HepG2 (cell line): ENCODE measurements at regions not wholly inside any gene's neighbourhood (a gene's known extent, or its start where the extent isn't known, plus 50 kb on each side); places are given as distances from the start of the nearest gene placed in this dataset.

Experiments
- HNRNPK ChIP-seq: fragments of 200-400 bp; formaldehyde crosslinking; IDR thresholded peaks from 2 replicates; pipeline ENCODE4 v1.6.1; 2018; ENCODE audit warnings: low read length, low read depth, moderate library complexity, mild to moderate bottlenecking; ENCODE audit not compliant: poor library complexity, severe bottlenecking
- LCORL ChIP-seq, 2 experiments: fragments of 450-650 bp in 1 of 2; sonication (generic) in 1 of 2; formaldehyde crosslinking in 1 of 2; IDR thresholded peaks; 2 replicates each; pipeline versions ENCODE4 v1.5.0 to v1.6.1; 2017 to 2020; ENCODE audit warnings: antibody characterized with exemption in 1 of 2, missing genetic modification reagents in 1 of 2
- TARDBP ChIP-seq: sonication (generic); formaldehyde crosslinking; IDR thresholded peaks from 2 replicates; pipeline ENCODE4 v1.8.0; 2022; ENCODE audit warnings: mild to moderate bottlenecking, missing genetic modification reagents
- TOE1 ChIP-seq: sonication (generic); formaldehyde crosslinking; IDR thresholded peaks from 2 replicates; pipeline ENCODE4 v1.4.0; 2020; ENCODE audit warnings: mild to moderate bottlenecking, missing genetic modification reagents
- ZFP41 ChIP-seq: sonication (generic); formaldehyde crosslinking; IDR thresholded peaks from 2 replicates; pipeline ENCODE4 v1.4.0; 2020; ENCODE audit warnings: mild to moderate bottlenecking, missing genetic modification reagents, borderline replicate concordance
- ZNF556 ChIP-seq: sonication (generic); formaldehyde crosslinking; IDR thresholded peaks from 2 replicates; pipeline ENCODE4 v1.4.0; 2020; ENCODE audit warnings: mild to moderate bottlenecking, missing genetic modification reagents, borderline replicate concordance
- ZNF589 ChIP-seq: sonication (generic); formaldehyde crosslinking; conservative IDR thresholded peaks from 2 replicates; pipeline ENCODE4 v1.8.0; 2022; ENCODE audit warnings: mild to moderate bottlenecking, moderate library complexity, missing genetic modification reagents
- ZNF775 ChIP-seq: sonication (generic); formaldehyde crosslinking; IDR thresholded peaks from 2 replicates; pipeline ENCODE4 v1.4.0; 2020; ENCODE audit warnings: missing genetic modification reagents, mild to moderate bottlenecking, moderate library complexity, borderline replicate concordance
- TF ChIP-seq, protein P1 (sequence below): sonication (generic); formaldehyde crosslinking; IDR thresholded peaks from 2 replicates; pipeline ENCODE4 v1.5.1; 2020; ENCODE audit warnings: mild to moderate bottlenecking, missing genetic modification reagents, borderline replicate concordance
- TF ChIP-seq, protein P2 (sequence below): sonication (generic); formaldehyde crosslinking; IDR thresholded peaks from 2 replicates; pipeline ENCODE4 v1.4.0; 2020; ENCODE audit warnings: mild to moderate bottlenecking, missing genetic modification reagents
- TF ChIP-seq, protein P3 (sequence below): conservative IDR thresholded peaks from 2 replicates; pipeline ENCODE4 v1.6.1; 2018; ENCODE audit warnings: missing genetic modification reagents
- TF ChIP-seq, protein P4 (sequence below): sonication (generic); formaldehyde crosslinking; IDR thresholded peaks from 2 replicates; pipeline ENCODE4 v1.4.0; 2020; ENCODE audit warnings: mild to moderate bottlenecking, missing genetic modification reagents

DNA sequence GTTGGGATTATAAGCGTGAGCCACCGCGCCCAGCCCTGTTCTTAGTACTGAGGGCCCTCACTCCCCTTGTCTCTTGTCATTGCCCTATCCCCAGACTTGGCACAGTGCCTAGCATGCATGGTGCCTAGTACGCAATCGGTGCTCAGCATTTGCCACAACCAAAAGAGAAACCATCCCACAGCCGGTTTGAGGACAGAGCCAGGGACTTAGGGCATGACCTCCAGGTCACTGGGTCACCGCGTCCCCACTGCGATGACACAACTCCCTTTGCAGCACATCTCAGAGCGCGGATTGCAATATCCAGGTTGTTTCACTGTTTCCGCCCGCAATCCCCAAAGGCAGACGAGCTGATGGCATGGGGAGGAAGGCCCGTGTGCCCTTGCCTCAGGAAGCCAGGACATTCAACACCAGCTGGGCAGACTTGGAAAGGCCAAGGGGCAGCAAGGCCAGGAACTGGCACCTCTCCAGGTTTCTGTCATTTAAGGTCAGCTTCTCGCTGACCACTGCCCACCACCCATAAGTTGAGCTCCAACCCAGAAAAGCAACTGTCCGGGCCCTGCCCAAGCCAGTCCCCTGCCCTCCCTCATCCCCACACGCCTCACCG is 274.5 kb downstream of the MRTFB start (continued):
- TF ChIP-seq TOE1 (CRISPR knock-in tag) (no peak), ZNF556 (CRISPR knock-in tag) (0 out of 2 replicates have a peak, but pooled peaks have one; percentile 43), TARDBP (CRISPR knock-in tag) (no peak; the same call in 1 of the 2 replicates), LCORL (IDR thresholded peaks at IDR 0.05) (no peak), LCORL (CRISPR knock-in tag; IDR thresholded peaks at IDR 0.05) (peak; percentile 67; the same call in 1 of the 2 replicates), HNRNPK (no peak), ZFP41 (CRISPR knock-in tag) (no peak), ZNF775 (no peak), ZNF589 (CRISPR knock-in tag) (peak; percentile 62; the same call in 1 of the 2 replicates)
- TF ChIP-seq, protein P1, sequence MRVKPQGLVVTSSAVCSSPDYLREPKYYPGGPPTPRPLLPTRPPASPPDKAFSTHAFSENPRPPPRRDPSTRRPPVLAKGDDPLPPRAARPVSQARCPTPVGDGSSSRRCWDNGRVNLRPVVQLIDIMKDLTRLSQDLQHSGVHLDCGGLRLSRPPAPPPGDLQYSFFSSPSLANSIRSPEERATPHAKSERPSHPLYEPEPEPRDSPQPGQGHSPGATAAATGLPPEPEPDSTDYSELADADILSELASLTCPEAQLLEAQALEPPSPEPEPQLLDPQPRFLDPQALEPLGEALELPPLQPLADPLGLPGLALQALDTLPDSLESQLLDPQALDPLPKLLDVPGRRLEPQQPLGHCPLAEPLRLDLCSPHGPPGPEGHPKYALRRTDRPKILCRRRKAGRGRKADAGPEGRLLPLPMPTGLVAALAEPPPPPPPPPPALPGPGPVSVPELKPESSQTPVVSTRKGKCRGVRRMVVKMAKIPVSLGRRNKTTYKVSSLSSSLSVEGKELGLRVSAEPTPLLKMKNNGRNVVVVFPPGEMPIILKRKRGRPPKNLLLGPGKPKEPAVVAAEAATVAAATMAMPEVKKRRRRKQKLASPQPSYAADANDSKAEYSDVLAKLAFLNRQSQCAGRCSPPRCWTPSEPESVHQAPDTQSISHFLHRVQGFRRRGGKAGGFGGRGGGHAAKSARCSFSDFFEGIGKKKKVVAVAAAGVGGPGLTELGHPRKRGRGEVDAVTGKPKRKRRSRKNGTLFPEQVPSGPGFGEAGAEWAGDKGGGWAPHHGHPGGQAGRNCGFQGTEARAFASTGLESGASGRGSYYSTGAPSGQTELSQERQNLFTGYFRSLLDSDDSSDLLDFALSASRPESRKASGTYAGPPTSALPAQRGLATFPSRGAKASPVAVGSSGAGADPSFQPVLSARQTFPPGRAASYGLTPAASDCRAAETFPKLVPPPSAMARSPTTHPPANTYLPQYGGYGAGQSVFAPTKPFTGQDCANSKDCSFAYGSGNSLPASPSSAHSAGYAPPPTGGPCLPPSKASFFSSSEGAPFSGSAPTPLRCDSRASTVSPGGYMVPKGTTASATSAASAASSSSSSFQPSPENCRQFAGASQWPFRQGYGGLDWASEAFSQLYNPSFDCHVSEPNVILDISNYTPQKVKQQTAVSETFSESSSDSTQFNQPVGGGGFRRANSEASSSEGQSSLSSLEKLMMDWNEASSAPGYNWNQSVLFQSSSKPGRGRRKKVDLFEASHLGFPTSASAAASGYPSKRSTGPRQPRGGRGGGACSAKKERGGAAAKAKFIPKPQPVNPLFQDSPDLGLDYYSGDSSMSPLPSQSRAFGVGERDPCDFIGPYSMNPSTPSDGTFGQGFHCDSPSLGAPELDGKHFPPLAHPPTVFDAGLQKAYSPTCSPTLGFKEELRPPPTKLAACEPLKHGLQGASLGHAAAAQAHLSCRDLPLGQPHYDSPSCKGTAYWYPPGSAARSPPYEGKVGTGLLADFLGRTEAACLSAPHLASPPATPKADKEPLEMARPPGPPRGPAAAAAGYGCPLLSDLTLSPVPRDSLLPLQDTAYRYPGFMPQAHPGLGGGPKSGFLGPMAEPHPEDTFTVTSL, result no peak
- TF ChIP-seq, protein P2, sequence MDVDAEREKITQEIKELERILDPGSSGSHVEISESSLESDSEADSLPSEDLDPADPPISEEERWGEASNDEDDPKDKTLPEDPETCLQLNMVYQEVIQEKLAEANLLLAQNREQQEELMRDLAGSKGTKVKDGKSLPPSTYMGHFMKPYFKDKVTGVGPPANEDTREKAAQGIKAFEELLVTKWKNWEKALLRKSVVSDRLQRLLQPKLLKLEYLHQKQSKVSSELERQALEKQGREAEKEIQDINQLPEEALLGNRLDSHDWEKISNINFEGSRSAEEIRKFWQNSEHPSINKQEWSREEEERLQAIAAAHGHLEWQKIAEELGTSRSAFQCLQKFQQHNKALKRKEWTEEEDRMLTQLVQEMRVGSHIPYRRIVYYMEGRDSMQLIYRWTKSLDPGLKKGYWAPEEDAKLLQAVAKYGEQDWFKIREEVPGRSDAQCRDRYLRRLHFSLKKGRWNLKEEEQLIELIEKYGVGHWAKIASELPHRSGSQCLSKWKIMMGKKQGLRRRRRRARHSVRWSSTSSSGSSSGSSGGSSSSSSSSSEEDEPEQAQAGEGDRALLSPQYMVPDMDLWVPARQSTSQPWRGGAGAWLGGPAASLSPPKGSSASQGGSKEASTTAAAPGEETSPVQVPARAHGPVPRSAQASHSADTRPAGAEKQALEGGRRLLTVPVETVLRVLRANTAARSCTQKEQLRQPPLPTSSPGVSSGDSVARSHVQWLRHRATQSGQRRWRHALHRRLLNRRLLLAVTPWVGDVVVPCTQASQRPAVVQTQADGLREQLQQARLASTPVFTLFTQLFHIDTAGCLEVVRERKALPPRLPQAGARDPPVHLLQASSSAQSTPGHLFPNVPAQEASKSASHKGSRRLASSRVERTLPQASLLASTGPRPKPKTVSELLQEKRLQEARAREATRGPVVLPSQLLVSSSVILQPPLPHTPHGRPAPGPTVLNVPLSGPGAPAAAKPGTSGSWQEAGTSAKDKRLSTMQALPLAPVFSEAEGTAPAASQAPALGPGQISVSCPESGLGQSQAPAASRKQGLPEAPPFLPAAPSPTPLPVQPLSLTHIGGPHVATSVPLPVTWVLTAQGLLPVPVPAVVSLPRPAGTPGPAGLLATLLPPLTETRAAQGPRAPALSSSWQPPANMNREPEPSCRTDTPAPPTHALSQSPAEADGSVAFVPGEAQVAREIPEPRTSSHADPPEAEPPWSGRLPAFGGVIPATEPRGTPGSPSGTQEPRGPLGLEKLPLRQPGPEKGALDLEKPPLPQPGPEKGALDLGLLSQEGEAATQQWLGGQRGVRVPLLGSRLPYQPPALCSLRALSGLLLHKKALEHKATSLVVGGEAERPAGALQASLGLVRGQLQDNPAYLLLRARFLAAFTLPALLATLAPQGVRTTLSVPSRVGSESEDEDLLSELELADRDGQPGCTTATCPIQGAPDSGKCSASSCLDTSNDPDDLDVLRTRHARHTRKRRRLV (CRISPR knock-in tag), result no peak
- TF ChIP-seq, protein P3, sequence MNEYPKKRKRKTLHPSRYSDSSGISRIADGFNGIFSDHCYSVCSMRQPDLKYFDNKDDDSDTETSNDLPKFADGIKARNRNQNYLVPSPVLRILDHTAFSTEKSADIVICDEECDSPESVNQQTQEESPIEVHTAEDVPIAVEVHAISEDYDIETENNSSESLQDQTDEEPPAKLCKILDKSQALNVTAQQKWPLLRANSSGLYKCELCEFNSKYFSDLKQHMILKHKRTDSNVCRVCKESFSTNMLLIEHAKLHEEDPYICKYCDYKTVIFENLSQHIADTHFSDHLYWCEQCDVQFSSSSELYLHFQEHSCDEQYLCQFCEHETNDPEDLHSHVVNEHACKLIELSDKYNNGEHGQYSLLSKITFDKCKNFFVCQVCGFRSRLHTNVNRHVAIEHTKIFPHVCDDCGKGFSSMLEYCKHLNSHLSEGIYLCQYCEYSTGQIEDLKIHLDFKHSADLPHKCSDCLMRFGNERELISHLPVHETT, result no peak
- TF ChIP-seq, protein P4, sequence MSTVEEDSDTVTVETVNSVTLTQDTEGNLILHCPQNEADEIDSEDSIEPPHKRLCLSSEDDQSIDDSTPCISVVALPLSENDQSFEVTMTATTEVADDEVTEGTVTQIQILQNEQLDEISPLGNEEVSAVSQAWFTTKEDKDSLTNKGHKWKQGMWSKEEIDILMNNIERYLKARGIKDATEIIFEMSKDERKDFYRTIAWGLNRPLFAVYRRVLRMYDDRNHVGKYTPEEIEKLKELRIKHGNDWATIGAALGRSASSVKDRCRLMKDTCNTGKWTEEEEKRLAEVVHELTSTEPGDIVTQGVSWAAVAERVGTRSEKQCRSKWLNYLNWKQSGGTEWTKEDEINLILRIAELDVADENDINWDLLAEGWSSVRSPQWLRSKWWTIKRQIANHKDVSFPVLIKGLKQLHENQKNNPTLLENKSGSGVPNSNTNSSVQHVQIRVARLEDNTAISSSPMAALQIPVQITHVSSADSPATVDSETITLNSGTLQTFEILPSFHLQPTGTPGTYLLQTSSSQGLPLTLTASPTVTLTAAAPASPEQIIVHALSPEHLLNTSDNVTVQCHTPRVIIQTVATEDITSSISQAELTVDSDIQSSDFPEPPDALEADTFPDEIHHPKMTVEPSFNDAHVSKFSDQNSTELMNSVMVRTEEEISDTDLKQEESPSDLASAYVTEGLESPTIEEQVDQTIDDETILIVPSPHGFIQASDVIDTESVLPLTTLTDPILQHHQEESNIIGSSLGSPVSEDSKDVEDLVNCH (CRISPR knock-in tag), result no peak
